Hepatocyte (in vitro differentiated cells): ENCODE measurements at regions not wholly inside any gene's neighbourhood (a gene's known extent, or its start where the extent isn't known, plus 50 kb on each side); places are given as distances from the start of the nearest gene placed in this dataset.

Experiments used
- EZH2 ChIP-seq: fragments of 200-600 bp; sonication (generic); IDR thresholded peaks from 2 replicates; pipeline ENCODE4 v1.6.1; 2016; ENCODE audit warnings: antibody characterized with exemption, mild to moderate bottlenecking, borderline replicate concordance
- TF ChIP-seq, protein P1 (sequence below): fragments of 200-600 bp; sonication (generic); IDR thresholded peaks from 2 replicates; pipeline ENCODE4 v1.5.1; 2016; ENCODE audit warnings: antibody characterized with exemption, mild to moderate bottlenecking; ENCODE audit not compliant: poor library complexity

DNA sequence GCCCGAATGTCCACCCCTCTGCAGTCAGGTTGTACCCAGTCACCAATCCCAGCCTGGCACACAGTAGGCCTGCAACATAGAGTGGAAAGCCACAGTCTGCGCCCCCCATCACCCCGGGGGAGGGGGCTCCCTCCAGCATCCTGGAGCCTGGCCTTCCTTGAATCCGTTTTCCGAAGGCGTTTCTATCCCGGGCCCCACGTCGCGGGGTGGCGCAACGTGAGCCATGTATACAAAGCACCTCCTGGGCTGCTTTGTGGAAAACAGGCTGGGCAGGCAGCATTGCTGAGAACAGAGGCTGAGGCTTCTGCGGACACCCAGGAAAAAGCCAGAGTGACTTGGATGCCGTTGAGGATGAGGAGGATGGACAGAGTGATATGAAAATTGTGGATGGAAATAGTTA, 103.3 kb upstream of the USP29 start:
- TF ChIP-seq, protein P1, sequence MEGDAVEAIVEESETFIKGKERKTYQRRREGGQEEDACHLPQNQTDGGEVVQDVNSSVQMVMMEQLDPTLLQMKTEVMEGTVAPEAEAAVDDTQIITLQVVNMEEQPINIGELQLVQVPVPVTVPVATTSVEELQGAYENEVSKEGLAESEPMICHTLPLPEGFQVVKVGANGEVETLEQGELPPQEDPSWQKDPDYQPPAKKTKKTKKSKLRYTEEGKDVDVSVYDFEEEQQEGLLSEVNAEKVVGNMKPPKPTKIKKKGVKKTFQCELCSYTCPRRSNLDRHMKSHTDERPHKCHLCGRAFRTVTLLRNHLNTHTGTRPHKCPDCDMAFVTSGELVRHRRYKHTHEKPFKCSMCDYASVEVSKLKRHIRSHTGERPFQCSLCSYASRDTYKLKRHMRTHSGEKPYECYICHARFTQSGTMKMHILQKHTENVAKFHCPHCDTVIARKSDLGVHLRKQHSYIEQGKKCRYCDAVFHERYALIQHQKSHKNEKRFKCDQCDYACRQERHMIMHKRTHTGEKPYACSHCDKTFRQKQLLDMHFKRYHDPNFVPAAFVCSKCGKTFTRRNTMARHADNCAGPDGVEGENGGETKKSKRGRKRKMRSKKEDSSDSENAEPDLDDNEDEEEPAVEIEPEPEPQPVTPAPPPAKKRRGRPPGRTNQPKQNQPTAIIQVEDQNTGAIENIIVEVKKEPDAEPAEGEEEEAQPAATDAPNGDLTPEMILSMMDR, result no peak
- no peak for TF ChIP-seq EZH2
